Motor neuron (in vitro differentiated cells): ENCODE measurements at regions not wholly inside any gene's neighbourhood (a gene's known extent, or its start where the extent isn't known, plus 50 kb on each side); places are given as distances from the start of the nearest gene placed in this dataset.

Source experiments
- ATAC-seq, 8 experiments: fragments of 200-7000 bp; cut with Tn5 transposase; replicated peaks in 6 of 8; 2 replicates each; pipeline ENCODE4 v1.8.0; 2021; ENCODE audit warnings: mild to moderate bottlenecking in 8 of 8, moderate library complexity in 8 of 8
- H3K27ac ChIP-seq, 2 donors: fragments of 250-450 bp; sonication (Bioruptor Pico); 2 replicates each; pipeline ENCODE4 v1.9.0; 2021; ENCODE audit warnings: antibody characterized with exemption in 2 of 2, mild to moderate bottlenecking in 2 of 2, moderate library complexity in 1 of 2
- H3K4me1 ChIP-seq, 2 donors: fragments of 250-450 bp; sonication (Bioruptor Pico); replicated peaks in 1 of 2; 2 replicates each; pipeline ENCODE4 v1.6.1; 2021; ENCODE audit warnings: antibody characterized with exemption in 2 of 2, mild to moderate bottlenecking in 2 of 2, moderate library complexity in 1 of 2
- H3K4me3 ChIP-seq, 5 donors: fragments of 250-450 bp; sonication (Bioruptor Pico); 2 replicates each; pipeline ENCODE4 v1.9.0; 2021; ENCODE audit warnings: antibody characterized with exemption in 5 of 5, mild to moderate bottlenecking in 5 of 5, moderate library complexity in 4 of 5
- WGBS, 10 experiments: fragments of 450-650 bp; shearing (Covaris generic); methylation state at CpG; one replicate each; pipeline ENCODE4 v1.0.0; 2022; 5-methylcytosine and 5-hydroxymethylcytosine counted together
- in situ Hi-C, 9 experiments: fragments of 400-800 bp; cut with MboI; loops; one replicate each; pipeline ENCODE4 v1.15.0; 2021; ENCODE audit warnings: low sequenced_read_pairs in 9 of 9, low pct_unique_long_range_greater_than_20kb in 2 of 9; ENCODE audit not compliant: unreplicated experiment in 9 of 9

GRCh38 chr10:62724465-62724864 is 80.1 kb upstream of the ADO start:
- 68 to 100% (median 81%) methylated on average over 1 to 5 of the region's 7 CpGs; no CpG with 5 or more reads in 3 of the 10 experiments for WGBS, 10 experiments
- in situ Hi-C loops = no loop called here

GRCh38 chr10:62726142-62726541 is 78.4 kb upstream of the ADO start:
- Histone ChIP-seq H3K27ac (no peak overlapping the region), H3K4me1 (peaks cover 7% of the 10 kb centered on the region in 2 donors), H3K4me3 (no peak overlapping the region)
- no peak for ATAC-seq
- WGBS, 10 experiments = 51 to 100% (median 88%) methylated on average over 1 to 5 of the region's 5 CpGs; no CpG with 5 or more reads in 3 of the 10 experiments
- in situ Hi-C loops = no loop called here

More at GRCh38 chr10:62724465-62724864, 80.1 kb upstream of the ADO start:
- Histone ChIP-seq H3K4me1 (peaks cover 7 to 10% of the 10 kb centered on the region in 2 donors), H3K27ac (no peak overlapping the region), H3K4me3 (no peak overlapping the region)
- ATAC-seq = no peak

GRCh38 chr10:62726638-62727037 is 77.9 kb upstream of the ADO start:
- in situ Hi-C loops = no loop called here
- WGBS, 10 experiments = 25 to 86% (median 73%) methylated on average over 1 to 2 of the region's 2 CpGs; no CpG with 5 or more reads in 4 of the 10 experiments
- no peak for ATAC-seq
- H3K4me3 ChIP-seq = no peak overlapping the region
- no peak overlapping the region for H3K27ac ChIP-seq
- peaks cover 3 to 4% of the 10 kb centered on the region in 2 donors for H3K4me1 ChIP-seq

- H3K4me3 ChIP-seq = no peak overlapping the region
- H3K27ac ChIP-seq = no peak overlapping the region
- 77 to 100% (median 90%) methylated on average over 1 to 2 of the region's 2 CpGs; no CpG with 5 or more reads in 5 of the 10 experiments for WGBS, 10 experiments
- no peak for ATAC-seq
- in situ Hi-C loops = no loop called here
- no peaks in the 10 kb centered on the region for H3K4me1 ChIP-seq
Observed at GRCh38 chr10:62727934-62728333, 76.6 kb upstream of the ADO start.

GRCh38 chr10:62728479-62728878 is 76.0 kb upstream of the ADO start:
- H3K27ac ChIP-seq = no peak overlapping the region
- no peak overlapping the region for H3K4me3 ChIP-seq
- WGBS, 10 experiments = 0 to 88% (median 42%) methylated on average over 1 of the region's 1 CpG; no CpG with 5 or more reads in 6 of the 10 experiments
- no peaks in the 10 kb centered on the region for H3K4me1 ChIP-seq
- in situ Hi-C loops = no loop called here
- peak in 2 of 8 experiments; percentile 57 to 79 for ATAC-seq

- in situ Hi-C loops = no loop called here
- no peak overlapping the region for H3K27ac ChIP-seq
- ATAC-seq = peak in 2 of 8 experiments; percentile 52 to 75
- no peak overlapping the region for H3K4me3 ChIP-seq
- WGBS, 10 experiments = 0 to 100% (median 64%) methylated on average over 1 to 5 of the region's 7 CpGs
- H3K4me1 ChIP-seq = no peaks in the 10 kb centered on the region
Observed at GRCh38 chr10:62732841-62733653, 71.5 kb upstream of the ADO start.

GRCh38 chr10:62733654-62734293 is 70.7 kb upstream of the ADO start:
- Histone ChIP-seq H3K27ac (no peak overlapping the region), H3K4me1 (no peaks in the 10 kb centered on the region), H3K4me3 (no peak overlapping the region)
- no peak for ATAC-seq
- in situ Hi-C loops = no loop called here
- 0 to 90% (median 78%) methylated on average over 1 to 3 of the region's 4 CpGs; no CpG with 5 or more reads in 5 of the 10 experiments for WGBS, 10 experiments

GRCh38 chr10:62734781-62735463 is 69.6 kb upstream of the ADO start:
- ATAC-seq = no peak
- Histone ChIP-seq H3K4me3 (no peak overlapping the region), H3K4me1 (no peaks in the 10 kb centered on the region), H3K27ac (no peak overlapping the region)
- in situ Hi-C loops = no loop called here
- 78 to 100% (median 89%) methylated on average over 1 to 6 of the region's 7 CpGs; no CpG with 5 or more reads in 2 of the 10 experiments for WGBS, 10 experiments

- H3K4me1 ChIP-seq = no peaks in the 10 kb centered on the region
- no peak overlapping the region for H3K27ac ChIP-seq
- 60 to 100% (median 86%) methylated on average over 1 to 2 of the region's 2 CpGs; no CpG with 5 or more reads in 4 of the 10 experiments for WGBS, 10 experiments
- no peak overlapping the region for H3K4me3 ChIP-seq
- ATAC-seq = peak in 3 of 8 experiments; percentile 52 to 78 (median 69)
- in situ Hi-C loops = no loop called here
Observed at GRCh38 chr10:62735464-62736167, 68.9 kb upstream of the ADO start.

- no peak overlapping the region for H3K27ac ChIP-seq
- H3K4me1 ChIP-seq = no peaks in the 10 kb centered on the region
- in situ Hi-C loops = no loop called here
- WGBS, 10 experiments = 0 to 100% (median 97%) methylated on average over 1 to 2 of the region's 2 CpGs; no CpG with 5 or more reads in 4 of the 10 experiments
- no peak overlapping the region for H3K4me3 ChIP-seq
- no peak for ATAC-seq
Observed at GRCh38 chr10:62736168-62736546, 68.4 kb upstream of the ADO start.

GRCh38 chr10:62738916-62739315 is 65.6 kb upstream of the ADO start:
- 19 to 83% (median 50%) methylated on average over 1 to 3 of the region's 3 CpGs; no CpG with 5 or more reads in 3 of the 10 experiments for WGBS, 10 experiments
- ATAC-seq = no peak
- Histone ChIP-seq H3K27ac (no peak overlapping the region), H3K4me3 (no peak overlapping the region), H3K4me1 (no peaks in the 10 kb centered on the region)
- in situ Hi-C loops = no loop called here

- in situ Hi-C loops = no loop called here
- H3K4me3 ChIP-seq = no peak overlapping the region
- 7 to 100% (median 79%) methylated on average over 1 to 5 of the region's 5 CpGs for WGBS, 10 experiments
- no peaks in the 10 kb centered on the region for H3K4me1 ChIP-seq
- no peak overlapping the region for H3K27ac ChIP-seq
- ATAC-seq = peak in 3 of 8 experiments; percentile 68 to 96 (median 74)
Observed at GRCh38 chr10:62740885-62741745, 63.4 kb upstream of the ADO start.
